Adrenal gland (tissue), 9 donors: ENCODE measurements at regions not wholly inside any gene's neighbourhood (a gene's known extent, or its start where the extent isn't known, plus 50 kb on each side); places are given as distances from the start of the nearest gene placed in this dataset.

ENCODE experiments used
- DNase-seq, 7 donors: peaks; one replicate each; pipeline ENCODE4 v3.0.0-alpha.2; 2019 to 2020
- H3K27ac ChIP-seq, 5 donors: fragments of 200-600 bp; sonication (generic) in 4 of 5; 1 replicate in 3 of 5; 2 replicates in 2 of 5; pipeline versions ENCODE4 v1.5.1 to v1.8.0; 2016 to 2020; ENCODE audit warnings: mild to moderate bottlenecking in 1 of 5
- H3K27me3 ChIP-seq: fragments of 200-600 bp; 2 replicates; pipeline ENCODE4 v1.8.0; 2021
- H3K36me3 ChIP-seq, 2 donors: fragments of 200-600 bp; replicated peaks in 1 of 2; 1 replicate in 1 of 2; 2 replicates in 1 of 2; pipeline versions ENCODE4 v1.5.1 to v1.8.0; 2018 to 2022
- H3K4me1 ChIP-seq, 2 donors: fragments of 200-600 bp; replicated peaks in 1 of 2; 1 replicate in 1 of 2; 2 replicates in 1 of 2; pipeline versions ENCODE4 v1.5.1 to v1.8.0; 2018 to 2021
- H3K4me3 ChIP-seq, 4 donors: fragments of 200-600 bp; sonication (generic) in 3 of 4; one replicate each; pipeline ENCODE4 v1.5.1; 2016 to 2018
- H3K9me3 ChIP-seq, 3 donors: fragments of 200-600 bp; sonication (generic) in 1 of 3; replicated peaks in 1 of 3; 1 replicate in 2 of 3; 2 replicates in 1 of 3; pipeline versions ENCODE4 v1.5.1 to v1.8.0; 2016 to 2021
- POLR2A ChIP-seq, 2 donors: fragments of 450-650 bp; IDR thresholded peaks; one replicate each; pipeline ENCODE4 v1.6.1; 2017; ENCODE audit warnings: antibody characterized with exemption in 2 of 2, mild to moderate bottlenecking in 2 of 2, moderate library complexity in 1 of 2
- WGBS, 4 donors: extraction: QIAGEN DNeasy Blood & Tissue Kit in 2 of 4; methylation state at CpG; one replicate each; pipeline versions ENCODE4 v1.1.5 to v1.1.7; 2013 to 2017; 5-methylcytosine and 5-hydroxymethylcytosine counted together
- intact Hi-C, 2 donors: fragments of 100-400 bp; cut with DNase I; formaldehyde crosslinking; loops; one replicate each; pipeline versions ENCODE4 v1.14.1 to v1.15.0; 2022 to 2023
- TF ChIP-seq, protein P1 (sequence below), 6 experiments: fragments of 450-650 bp in 4 of 6; fragments of 200-600 bp in 2 of 6; sonication (generic) in 1 of 6; IDR thresholded peaks; 1 replicate in 5 of 6; 2 replicates in 1 of 6; pipeline versions ENCODE4 v1.5.1 to v1.8.0; 2016 to 2021; ENCODE audit warnings: antibody characterized with exemption in 6 of 6, mild to moderate bottlenecking in 2 of 6, moderate library complexity in 1 of 6
- donor health status: healthy with polysubstance abuse.
- donor health status: Bipolar disorder and iron deficiency.
- donor health status: DM: yes; HTN: yes; CAD: no.
- donor health status: DM: no; HTN: no; CAD: no.
- donor health status: DM: no; HTN: no; CAD: no.

DNA sequence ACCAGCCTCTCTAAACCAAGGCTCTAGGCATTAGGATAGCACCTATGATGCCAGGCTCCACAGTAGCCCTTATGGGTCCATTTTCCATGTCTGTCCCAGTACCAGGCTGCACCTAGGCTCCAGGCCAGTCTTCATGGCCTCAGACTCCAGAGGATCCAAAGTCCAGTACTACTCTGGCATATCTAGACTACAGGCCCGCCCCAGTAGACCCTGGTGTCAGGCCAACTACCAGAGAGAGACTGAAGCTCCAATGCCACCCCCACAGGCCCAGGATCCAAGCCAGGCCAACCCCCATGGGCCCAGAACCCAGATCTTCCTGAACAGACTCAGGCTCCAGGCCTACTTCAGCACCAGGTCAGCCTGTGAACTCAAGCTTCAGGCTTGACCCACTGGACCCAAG lies 287.0 kb downstream of the KCNC2 start:
- Histone ChIP-seq H3K4me1 (no peaks in the 10 kb centered on the region), H3K36me3 (no peaks in the 10 kb centered on the region), H3K9me3 (no peaks in the 10 kb centered on the region), H3K4me3 (no peak overlapping the region), H3K27me3 (no peaks in the 10 kb centered on the region), H3K27ac (no peak overlapping the region)
- intact Hi-C loops: no loop called here
- DNase-seq: no peak
- TF ChIP-seq, protein P1, sequence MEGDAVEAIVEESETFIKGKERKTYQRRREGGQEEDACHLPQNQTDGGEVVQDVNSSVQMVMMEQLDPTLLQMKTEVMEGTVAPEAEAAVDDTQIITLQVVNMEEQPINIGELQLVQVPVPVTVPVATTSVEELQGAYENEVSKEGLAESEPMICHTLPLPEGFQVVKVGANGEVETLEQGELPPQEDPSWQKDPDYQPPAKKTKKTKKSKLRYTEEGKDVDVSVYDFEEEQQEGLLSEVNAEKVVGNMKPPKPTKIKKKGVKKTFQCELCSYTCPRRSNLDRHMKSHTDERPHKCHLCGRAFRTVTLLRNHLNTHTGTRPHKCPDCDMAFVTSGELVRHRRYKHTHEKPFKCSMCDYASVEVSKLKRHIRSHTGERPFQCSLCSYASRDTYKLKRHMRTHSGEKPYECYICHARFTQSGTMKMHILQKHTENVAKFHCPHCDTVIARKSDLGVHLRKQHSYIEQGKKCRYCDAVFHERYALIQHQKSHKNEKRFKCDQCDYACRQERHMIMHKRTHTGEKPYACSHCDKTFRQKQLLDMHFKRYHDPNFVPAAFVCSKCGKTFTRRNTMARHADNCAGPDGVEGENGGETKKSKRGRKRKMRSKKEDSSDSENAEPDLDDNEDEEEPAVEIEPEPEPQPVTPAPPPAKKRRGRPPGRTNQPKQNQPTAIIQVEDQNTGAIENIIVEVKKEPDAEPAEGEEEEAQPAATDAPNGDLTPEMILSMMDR (IDR thresholded peaks at IDR 0.05): no peak
- no peak for TF ChIP-seq POLR2A (IDR thresholded peaks at IDR 0.05)
- WGBS, 4 donors: 89 to 100% (median 91%) methylated on average over 1 of the region's 1 CpG; no CpG with 5 or more reads in 1 of the 4 donors

DNA sequence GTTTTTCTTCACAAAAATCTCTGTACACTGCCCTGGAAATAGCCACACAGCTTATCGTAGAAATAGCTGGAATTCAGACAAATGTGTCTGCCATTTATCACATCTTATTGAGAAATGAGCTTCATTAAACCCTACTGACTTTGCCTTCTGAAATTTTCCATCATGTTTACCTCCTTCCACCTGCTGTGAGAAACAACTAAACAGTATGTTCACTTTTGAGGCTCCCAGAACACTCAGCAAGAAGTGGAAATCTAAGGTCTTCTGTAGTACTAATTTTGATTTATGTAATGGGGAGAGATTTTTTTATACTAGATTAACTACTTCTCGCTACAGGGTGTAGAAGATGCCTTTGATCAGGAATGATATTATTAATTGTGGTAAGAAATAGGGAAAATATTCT lies 268.0 kb downstream of the KCNC2 start:
- intact Hi-C loops: no loop called here
- H3K36me3 ChIP-seq: no peaks in the 10 kb centered on the region
- H3K4me1 ChIP-seq: no peaks in the 10 kb centered on the region
- no peak overlapping the region for H3K4me3 ChIP-seq
- no peak overlapping the region for H3K27ac ChIP-seq
- no peaks in the 10 kb centered on the region for H3K27me3 ChIP-seq
- H3K9me3 ChIP-seq: no peaks in the 10 kb centered on the region
- no peak for DNase-seq
- TF ChIP-seq, protein P1 (IDR thresholded peaks at IDR 0.05): no peak
- TF ChIP-seq POLR2A (IDR thresholded peaks at IDR 0.05): no peak
- WGBS, 4 donors: 74 to 85% (median 83%) methylated on average over 2 of the region's 2 CpGs

DNA sequence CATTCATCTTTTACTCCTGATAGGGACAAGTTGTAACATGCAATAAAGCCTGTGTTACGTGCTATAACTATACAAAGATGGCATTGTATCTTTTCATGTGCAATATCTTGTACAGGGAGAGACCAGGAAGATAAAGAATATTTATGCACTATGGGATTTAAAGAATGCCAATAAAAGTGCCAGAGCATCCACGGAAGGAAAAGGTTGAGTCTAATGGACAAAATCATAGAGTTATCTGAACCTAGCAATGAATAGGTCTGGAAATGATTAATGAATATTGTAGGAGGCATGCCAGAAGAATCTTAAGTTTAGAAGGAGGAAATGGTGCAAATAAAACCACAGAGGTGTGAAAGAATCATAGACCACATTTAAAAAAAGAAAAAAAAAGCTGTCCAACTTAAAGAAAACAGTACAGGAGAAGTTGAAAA lies 263.9 kb downstream of the KCNC2 start:
- Histone ChIP-seq H3K36me3 (no peaks in the 10 kb centered on the region), H3K4me1 (no peaks in the 10 kb centered on the region), H3K9me3 (no peaks in the 10 kb centered on the region), H3K27ac (no peak overlapping the region), H3K27me3 (no peaks in the 10 kb centered on the region), H3K4me3 (no peak overlapping the region)
- WGBS, 4 donors: 36 to 67% (median 58%) methylated on average over 2 of the region's 2 CpGs
- TF ChIP-seq POLR2A (IDR thresholded peaks at IDR 0.05): no peak
- TF ChIP-seq, protein P1 (IDR thresholded peaks at IDR 0.05): no peak
- no peak for DNase-seq
- intact Hi-C loops: no loop called here

DNA sequence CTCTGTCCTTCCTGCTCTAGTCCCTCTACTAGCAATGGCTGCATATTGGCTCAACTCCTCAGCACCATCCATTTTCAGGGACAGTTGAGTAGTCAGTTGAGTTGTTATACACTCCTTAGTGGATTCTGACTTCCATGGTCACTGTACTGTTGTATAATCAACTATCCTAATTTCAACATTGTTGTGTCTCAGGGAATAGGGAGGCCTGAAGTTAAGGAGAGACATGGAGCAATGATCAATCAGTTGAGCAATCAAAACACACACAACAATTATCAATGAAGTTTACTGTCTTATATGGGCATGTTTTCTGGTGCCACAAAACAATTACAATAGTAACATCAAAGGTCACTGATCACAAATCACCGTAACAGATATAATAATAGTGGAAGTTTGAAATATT lies 255.9 kb downstream of the KCNC2 start:
- intact Hi-C loops: no loop called here
- no peak overlapping the region for H3K4me3 ChIP-seq
- H3K36me3 ChIP-seq: no peaks in the 10 kb centered on the region
- no peaks in the 10 kb centered on the region for H3K27me3 ChIP-seq
- peaks cover 0 to 5% (median 0%) of the 10 kb centered on the region in 3 donors for H3K9me3 ChIP-seq
- no peak for TF ChIP-seq POLR2A (IDR thresholded peaks at IDR 0.05)
- WGBS, 4 donors: 86 to 90% (median 89%) methylated on average over 1 of the region's 1 CpG
- H3K27ac ChIP-seq: no peak overlapping the region
- no peaks in the 10 kb centered on the region for H3K4me1 ChIP-seq
- DNase-seq: no peak

DNA sequence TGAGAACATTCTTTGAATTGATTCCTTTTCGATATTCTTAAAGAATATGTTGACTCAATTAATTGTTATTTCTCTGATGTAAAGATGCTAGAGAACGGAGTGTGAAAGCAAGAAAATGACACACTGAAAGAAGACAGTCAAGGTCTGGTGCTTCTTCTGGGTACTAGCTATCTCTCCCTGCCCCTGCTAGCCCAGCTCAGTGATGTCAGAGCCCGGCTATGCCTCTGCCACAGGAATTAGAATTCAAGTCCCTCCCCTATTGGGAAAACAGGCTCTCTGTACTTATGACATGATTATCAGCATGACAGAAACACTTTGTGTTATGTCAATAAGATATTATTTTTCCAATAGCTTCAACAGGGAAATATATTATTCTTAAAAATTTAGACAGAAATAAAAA lies 252.4 kb downstream of the KCNC2 start:
- H3K27me3 ChIP-seq: no peaks in the 10 kb centered on the region
- WGBS, 4 donors: 72 to 89% (median 79%) methylated on average over 3 of the region's 3 CpGs
- H3K9me3 ChIP-seq: peaks cover 0 to 5% (median 0%) of the 10 kb centered on the region in 3 donors
- H3K27ac ChIP-seq: no peak overlapping the region
- H3K36me3 ChIP-seq: no peaks in the 10 kb centered on the region
- TF ChIP-seq, protein P1 (IDR thresholded peaks at IDR 0.05): no peak
- no peak for TF ChIP-seq POLR2A (IDR thresholded peaks at IDR 0.05)
- H3K4me3 ChIP-seq: no peak overlapping the region
- no peak for DNase-seq
- intact Hi-C loops: no loop called here
- no peaks in the 10 kb centered on the region for H3K4me1 ChIP-seq
